Keratinocyte (primary cell): ENCODE measurements at regions not wholly inside any gene's neighbourhood (a gene's known extent, or its start where the extent isn't known, plus 50 kb on each side); places are given as distances from the start of the nearest gene placed in this dataset.

Experiments used
- DNase-seq: peaks from one replicate; pipeline ENCODE4 v3.0.0-alpha.2; 2011; ENCODE audit warnings: low read depth, missing footprints, low spot score
- FAIRE-seq: peaks from 2 replicates; lab custom pipeline; 2011; peaks lifted over from hg19 to GRCh38; lab: Jason Lieb, UNC
- H2AFZ ChIP-seq: 2 replicates; pipeline ENCODE4 v1.6.0; 2012; ENCODE audit warnings: low read length, control low read depth, inconsistent platforms; ENCODE audit not compliant: control insufficient read depth
- H3K27ac ChIP-seq: 2 replicates; pipeline ENCODE4 v1.5.1; 2011; ENCODE audit warnings: low read length; ENCODE audit not compliant: control insufficient read depth, insufficient read depth
- H3K27me3 ChIP-seq: 3 replicates; pipeline ENCODE4 v1.6.0; 2011; ENCODE audit warnings: low read length; ENCODE audit not compliant: control insufficient read depth, insufficient read depth; ENCODE audit errors: extremely low read depth
- H3K36me3 ChIP-seq, 2 experiments: 2 replicates in 1 of 2; 3 replicates in 1 of 2; pipeline ENCODE4 v1.5.1; 2011; ENCODE audit warnings: low read length in 2 of 2, mild to moderate bottlenecking in 1 of 2; ENCODE audit not compliant: control insufficient read depth in 2 of 2, insufficient read depth in 2 of 2; ENCODE audit errors: extremely low read depth in 1 of 2
- H3K4me1 ChIP-seq: 3 replicates; pipeline ENCODE4 v1.5.1; 2011; ENCODE audit warnings: low read length; ENCODE audit not compliant: control insufficient read depth, insufficient read depth; ENCODE audit errors: extremely low read depth
- H3K4me2 ChIP-seq: 3 replicates; pipeline ENCODE4 v1.6.0; 2011; ENCODE audit warnings: low read depth, low read length; ENCODE audit not compliant: control insufficient read depth, insufficient read depth; ENCODE audit errors: extremely low read depth
- H3K4me3 ChIP-seq, 3 experiments: fragments of 200-600 bp in 1 of 3; sonication (generic) in 1 of 3; 2 replicates in 2 of 3; 3 replicates in 1 of 3; pipeline ENCODE4 v1.5.1; 2011 to 2016; ENCODE audit warnings: low read length in 3 of 3, mild to moderate bottlenecking in 3 of 3, control low read depth in 2 of 3, inconsistent platforms in 1 of 3, low read depth in 1 of 3, mixed read lengths in 1 of 3, mixed run types in 1 of 3, moderate library complexity in 1 of 3; ENCODE audit not compliant: control insufficient read depth in 2 of 3, insufficient read depth in 2 of 3; ENCODE audit errors: extremely low read depth in 1 of 3
- H3K79me2 ChIP-seq: 2 replicates; pipeline ENCODE4 v1.6.0; 2012; ENCODE audit warnings: low read length; ENCODE audit not compliant: control insufficient read depth, insufficient read depth
- H3K9ac ChIP-seq: 3 replicates; pipeline ENCODE4 v1.6.0; 2011; ENCODE audit warnings: low read length; ENCODE audit not compliant: control insufficient read depth, insufficient read depth; ENCODE audit errors: extremely low read depth
- H3K9me1 ChIP-seq: 3 replicates; pipeline ENCODE4 v1.6.0; 2011; ENCODE audit warnings: low read length; ENCODE audit not compliant: control insufficient read depth, insufficient read depth; ENCODE audit errors: extremely low read depth
- H3K9me3 ChIP-seq: 2 replicates; pipeline ENCODE4 v1.5.1; 2012; ENCODE audit warnings: low read depth, low read length; ENCODE audit not compliant: control insufficient read depth
- H4K20me1 ChIP-seq: 3 replicates; pipeline ENCODE4 v1.6.0; 2011; ENCODE audit warnings: low read length; ENCODE audit not compliant: control insufficient read depth, insufficient read depth; ENCODE audit errors: extremely low read depth
- CTCF ChIP-seq, 3 experiments: IDR thresholded peaks in 1 of 3; conservative IDR thresholded peaks in 1 of 3; optimal IDR thresholded peaks in 1 of 3; 2 replicates in 2 of 3; 3 replicates in 1 of 3; pipeline versions ENCODE3 to v1.5.1; 2011; ENCODE audit warnings: low read length in 3 of 3, mild to moderate bottlenecking in 3 of 3, moderate library complexity in 2 of 3, control low read depth in 1 of 3, inconsistent platforms in 1 of 3; ENCODE audit not compliant: insufficient read depth in 2 of 3; ENCODE audit errors: extremely low read depth in 1 of 3
- EZH2 ChIP-seq: IDR thresholded peaks from one replicate; pipeline ENCODE4 v1.6.1; 2012; ENCODE audit warnings: inconsistent platforms, mild to moderate bottlenecking, low read length, moderate library complexity
- dilution Hi-C: fragments of 300-500 bp; cut with MboI; formaldehyde crosslinking; loops from one replicate; pipeline ENCODE4 v1.7.0; 2020; ENCODE audit warnings: low sequenced_read_pairs; ENCODE audit not compliant: extremely low pct_ligation_motif_present

GRCh38 chr11:116275635-116276034 lies 497.2 kb downstream of the BUD13 start:
- Histone ChIP-seq H3K4me2 (no peak overlapping the region), H3K9me1 (no peaks in the 10 kb centered on the region), H3K4me3 (no peak overlapping the region), H3K9ac (no peak overlapping the region), H3K79me2 (no peaks in the 10 kb centered on the region), H3K27me3 (no peaks in the 10 kb centered on the region), H3K9me3 (no peaks in the 10 kb centered on the region), H3K36me3 (no peaks in the 10 kb centered on the region), H3K4me1 (no peaks in the 10 kb centered on the region), H2AFZ (no peak overlapping the region), H3K27ac (no peak overlapping the region), H4K20me1 (no peaks in the 10 kb centered on the region)
- DNase-seq, result no peak
- TF ChIP-seq EZH2 (no peak), CTCF (optimal IDR thresholded peaks at IDR 0.05 in 1 of 3, IDR thresholded peaks at IDR 0.05 in 1 of 3, conservative IDR thresholded peaks at IDR 0.05 in 1 of 3; ENCODE audit: extremely low read depth in 1 of 3, insufficient read depth in 2 of 3, low read length in 3 of 3) (no peak)
- dilution Hi-C loops, result no loop called here
- FAIRE-seq, result no peak

- Histone ChIP-seq H3K4me2 (no peak overlapping the region), H3K9me3 (no peaks in the 10 kb centered on the region), H3K4me3 (no peak overlapping the region), H4K20me1 (no peaks in the 10 kb centered on the region), H3K4me1 (no peaks in the 10 kb centered on the region), H3K36me3 (no peaks in the 10 kb centered on the region), H2AFZ (no peak overlapping the region), H3K9ac (no peak overlapping the region), H3K79me2 (no peaks in the 10 kb centered on the region), H3K27ac (no peak overlapping the region), H3K9me1 (no peaks in the 10 kb centered on the region), H3K27me3 (no peaks in the 10 kb centered on the region)
- dilution Hi-C loops, result no loop called here
- TF ChIP-seq EZH2 (no peak), CTCF (optimal IDR thresholded peaks at IDR 0.05 in 1 of 3, IDR thresholded peaks at IDR 0.05 in 1 of 3, conservative IDR thresholded peaks at IDR 0.05 in 1 of 3; ENCODE audit: extremely low read depth in 1 of 3, insufficient read depth in 2 of 3, low read length in 3 of 3) (no peak)
- FAIRE-seq, result no peak
- no peak for DNase-seq
These were observed 498.3 kb downstream of the BUD13 start for GRCh38 chr11:116274521-116274920.
